A549 (cell line): ENCODE measurements at regions not wholly inside any gene's neighbourhood (a gene's known extent, or its start where the extent isn't known, plus 50 kb on each side); places are given as distances from the start of the nearest gene placed in this dataset.

Experiments
- BHLHE40 ChIP-seq: IDR thresholded peaks from 2 replicates; pipeline ENCODE4 v1.6.1; 2012; ENCODE audit warnings: low read depth, low read length, inconsistent platforms
- CHD2 ChIP-seq: fragments of 150-350 bp; IDR thresholded peaks from 2 replicates; pipeline ENCODE4 v1.6.1; 2014; ENCODE audit warnings: low read length; ENCODE audit not compliant: partially characterized antibody
- ESRRA ChIP-seq: fragments of 150-350 bp; IDR thresholded peaks from 2 replicates; pipeline ENCODE4 v1.6.1; 2014; ENCODE audit warnings: mild to moderate bottlenecking, low read length, borderline replicate concordance
- KDM1A ChIP-seq: fragments of 200-600 bp; sonication (generic); IDR thresholded peaks from 2 replicates; pipeline ENCODE4 v1.6.1; 2016; ENCODE audit warnings: low read depth, mild to moderate bottlenecking
- MAZ ChIP-seq: fragments of 150-350 bp; IDR thresholded peaks from 2 replicates; pipeline ENCODE4 v1.6.1; 2014; ENCODE audit warnings: antibody characterized with exemption, low read depth, low read length, borderline replicate concordance
- NR3C1 ChIP-seq: fragments of >200 bp; sonication (Bioruptor Twin); formaldehyde crosslinking; IDR thresholded peaks from 3 replicates; pipeline ENCODE4 v1.6.1; 2017
- POLR2A ChIP-seq: IDR thresholded peaks from 2 replicates; pipeline ENCODE4 v1.6.1; 2012; ENCODE audit warnings: mild to moderate bottlenecking, low read length
- RFX5 ChIP-seq: fragments of 450-650 bp; IDR thresholded peaks from 2 replicates; pipeline ENCODE4 v1.7.1; 2014; ENCODE audit warnings: antibody characterized with exemption, mild to moderate bottlenecking, moderate library complexity
- TFCP2L1 ChIP-seq: fragments of 250-450 bp; sonication (Bioruptor Pico); IDR thresholded peaks from 2 replicates; pipeline ENCODE4 v1.5.0; 2021; ENCODE audit warnings: mild to moderate bottlenecking
- ZFP36 ChIP-seq: fragments of 450-650 bp; IDR thresholded peaks from 2 replicates; pipeline ENCODE4 v1.6.1; 2014; ENCODE audit warnings: borderline replicate concordance; ENCODE audit not compliant: partially characterized antibody
- TF ChIP-seq, protein P1 (sequence below): fragments of 200-600 bp; sonication (generic); IDR thresholded peaks from 2 replicates; pipeline ENCODE4 v1.6.1; 2016; ENCODE audit warnings: antibody characterized with exemption, mild to moderate bottlenecking, moderate library complexity
- TF ChIP-seq, protein P2 (sequence below): fragments of >200 bp; sonication (Bioruptor Twin); formaldehyde crosslinking; IDR thresholded peaks from 3 replicates; pipeline ENCODE4 v1.5.1; 2016

DNA sequence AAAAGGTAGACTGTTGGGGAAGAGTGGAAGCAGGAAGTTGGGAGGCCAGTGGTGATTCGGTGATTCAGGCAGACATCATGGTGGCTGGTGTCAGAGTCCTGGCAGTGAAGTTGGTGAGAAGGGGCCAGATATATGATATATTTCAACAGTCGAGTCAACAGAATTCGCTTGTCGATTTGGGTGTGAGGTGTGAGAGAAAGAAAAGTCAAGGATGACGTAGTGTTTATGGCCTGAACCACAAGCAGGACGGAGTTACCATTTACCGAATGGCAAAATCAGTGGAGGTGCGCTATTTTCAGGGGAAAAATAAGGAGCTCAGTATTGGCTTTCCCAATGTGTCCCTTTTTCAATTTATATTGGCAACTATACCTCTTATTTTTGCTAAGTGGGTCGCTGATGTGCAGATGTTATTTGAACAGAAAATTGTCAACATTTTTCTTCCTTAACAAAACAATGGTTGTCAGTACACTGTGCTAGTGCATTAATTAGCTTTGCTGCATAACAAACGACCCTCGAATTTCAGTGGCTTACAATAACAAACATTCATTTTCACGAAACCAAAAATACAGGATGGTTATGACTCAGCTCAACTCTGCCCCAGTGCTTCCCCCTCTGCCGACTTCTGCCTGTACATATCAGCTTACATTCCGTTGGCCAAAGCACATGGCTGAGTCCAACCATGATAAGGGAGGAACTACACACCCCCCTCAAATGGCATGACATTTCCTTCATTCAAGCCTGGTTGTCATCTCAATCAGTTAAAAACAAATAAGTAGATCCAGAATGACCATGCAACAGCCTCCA is 255.0 kb upstream of the ZFP64 start:
- TF ChIP-seq POLR2A (no peak), TFCP2L1 (no peak), NR3C1 (no peak), RFX5 (no peak), MAZ (no peak), CHD2 (no peak), ESRRA (no peak), KDM1A (no peak), BHLHE40 (no peak), ZFP36 (no peak)
- TF ChIP-seq, protein P1, sequence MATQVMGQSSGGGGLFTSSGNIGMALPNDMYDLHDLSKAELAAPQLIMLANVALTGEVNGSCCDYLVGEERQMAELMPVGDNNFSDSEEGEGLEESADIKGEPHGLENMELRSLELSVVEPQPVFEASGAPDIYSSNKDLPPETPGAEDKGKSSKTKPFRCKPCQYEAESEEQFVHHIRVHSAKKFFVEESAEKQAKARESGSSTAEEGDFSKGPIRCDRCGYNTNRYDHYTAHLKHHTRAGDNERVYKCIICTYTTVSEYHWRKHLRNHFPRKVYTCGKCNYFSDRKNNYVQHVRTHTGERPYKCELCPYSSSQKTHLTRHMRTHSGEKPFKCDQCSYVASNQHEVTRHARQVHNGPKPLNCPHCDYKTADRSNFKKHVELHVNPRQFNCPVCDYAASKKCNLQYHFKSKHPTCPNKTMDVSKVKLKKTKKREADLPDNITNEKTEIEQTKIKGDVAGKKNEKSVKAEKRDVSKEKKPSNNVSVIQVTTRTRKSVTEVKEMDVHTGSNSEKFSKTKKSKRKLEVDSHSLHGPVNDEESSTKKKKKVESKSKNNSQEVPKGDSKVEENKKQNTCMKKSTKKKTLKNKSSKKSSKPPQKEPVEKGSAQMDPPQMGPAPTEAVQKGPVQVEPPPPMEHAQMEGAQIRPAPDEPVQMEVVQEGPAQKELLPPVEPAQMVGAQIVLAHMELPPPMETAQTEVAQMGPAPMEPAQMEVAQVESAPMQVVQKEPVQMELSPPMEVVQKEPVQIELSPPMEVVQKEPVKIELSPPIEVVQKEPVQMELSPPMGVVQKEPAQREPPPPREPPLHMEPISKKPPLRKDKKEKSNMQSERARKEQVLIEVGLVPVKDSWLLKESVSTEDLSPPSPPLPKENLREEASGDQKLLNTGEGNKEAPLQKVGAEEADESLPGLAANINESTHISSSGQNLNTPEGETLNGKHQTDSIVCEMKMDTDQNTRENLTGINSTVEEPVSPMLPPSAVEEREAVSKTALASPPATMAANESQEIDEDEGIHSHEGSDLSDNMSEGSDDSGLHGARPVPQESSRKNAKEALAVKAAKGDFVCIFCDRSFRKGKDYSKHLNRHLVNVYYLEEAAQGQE, result no peak
- TF ChIP-seq, protein P2, sequence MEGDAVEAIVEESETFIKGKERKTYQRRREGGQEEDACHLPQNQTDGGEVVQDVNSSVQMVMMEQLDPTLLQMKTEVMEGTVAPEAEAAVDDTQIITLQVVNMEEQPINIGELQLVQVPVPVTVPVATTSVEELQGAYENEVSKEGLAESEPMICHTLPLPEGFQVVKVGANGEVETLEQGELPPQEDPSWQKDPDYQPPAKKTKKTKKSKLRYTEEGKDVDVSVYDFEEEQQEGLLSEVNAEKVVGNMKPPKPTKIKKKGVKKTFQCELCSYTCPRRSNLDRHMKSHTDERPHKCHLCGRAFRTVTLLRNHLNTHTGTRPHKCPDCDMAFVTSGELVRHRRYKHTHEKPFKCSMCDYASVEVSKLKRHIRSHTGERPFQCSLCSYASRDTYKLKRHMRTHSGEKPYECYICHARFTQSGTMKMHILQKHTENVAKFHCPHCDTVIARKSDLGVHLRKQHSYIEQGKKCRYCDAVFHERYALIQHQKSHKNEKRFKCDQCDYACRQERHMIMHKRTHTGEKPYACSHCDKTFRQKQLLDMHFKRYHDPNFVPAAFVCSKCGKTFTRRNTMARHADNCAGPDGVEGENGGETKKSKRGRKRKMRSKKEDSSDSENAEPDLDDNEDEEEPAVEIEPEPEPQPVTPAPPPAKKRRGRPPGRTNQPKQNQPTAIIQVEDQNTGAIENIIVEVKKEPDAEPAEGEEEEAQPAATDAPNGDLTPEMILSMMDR, result no peak
